NB4 (cell line): ENCODE measurements at regions not wholly inside any gene's neighbourhood (a gene's known extent, or its start where the extent isn't known, plus 50 kb on each side); places are given as distances from the start of the nearest gene placed in this dataset.

Experiments used
- CTCF ChIP-seq: IDR thresholded peaks from one replicate; pipeline ENCODE4 v1.5.1; 2012; ENCODE audit warnings: low read depth, low read length
- MAX ChIP-seq: IDR thresholded peaks from 2 replicates; pipeline ENCODE4 v1.6.1; 2011; ENCODE audit warnings: low read depth, low read length
- MYC ChIP-seq: IDR thresholded peaks from 2 replicates; pipeline ENCODE4 v1.6.1; 2011; ENCODE audit warnings: low read depth, low read length
- POLR2A ChIP-seq: IDR thresholded peaks from 2 replicates; pipeline ENCODE4 v1.6.1; 2011; ENCODE audit warnings: mild to moderate bottlenecking; ENCODE audit not compliant: insufficient read length; ENCODE audit errors: extremely low read depth

GRCh38 chr6:121506761-121507754 is 71.6 kb downstream of the GJA1 start:
- TF ChIP-seq POLR2A (no peak), CTCF (no peak), MYC (no peak), MAX (no peak)
